ENCODE measurements at regions not wholly inside any gene's neighbourhood (a gene's known extent, or its start where the extent isn't known, plus 50 kb on each side); places are given as distances from the start of the nearest gene placed in this dataset.

GRCh38 chr2:13806539-13806938 lies 826.0 kb upstream of the LRATD1 start:
- intact Hi-C loops (cut with DNase I), result no loop called here
- H3K27ac ChIP-seq, result no peak overlapping the region
- no peak for DNase-seq (ENCODE audit: low spot score in 2 of 2)
- no peaks in the 10 kb centered on the region for H3K36me3 ChIP-seq
- no peaks in the 10 kb centered on the region for H3K4me1 ChIP-seq
- H3K9me3 ChIP-seq, result no peaks in the 10 kb centered on the region
- H3K27me3 ChIP-seq, result no peaks in the 10 kb centered on the region
- no peak overlapping the region for H3K4me3 ChIP-seq
- no peak for TF ChIP-seq CTCF (IDR thresholded peaks at IDR 0.05)

GRCh38 chr2:13813236-13813635 lies 819.3 kb upstream of the LRATD1 start:
- Histone ChIP-seq H3K36me3 (no peaks in the 10 kb centered on the region), H3K27me3 (no peaks in the 10 kb centered on the region), H3K4me1 (no peaks in the 10 kb centered on the region), H3K27ac (no peak overlapping the region), H3K4me3 (no peak overlapping the region), H3K9me3 (no peaks in the 10 kb centered on the region)
- DNase-seq (ENCODE audit: low spot score in 2 of 2), result no peak
- TF ChIP-seq CTCF (IDR thresholded peaks at IDR 0.05), result no peak
- intact Hi-C loops (cut with DNase I), result no loop called here

GRCh38 chr2:13818002-13818401 lies 814.5 kb upstream of the LRATD1 start:
- Histone ChIP-seq H3K4me3 (no peak overlapping the region), H3K27me3 (no peaks in the 10 kb centered on the region), H3K4me1 (no peaks in the 10 kb centered on the region), H3K36me3 (no peaks in the 10 kb centered on the region), H3K27ac (no peak overlapping the region), H3K9me3 (no peaks in the 10 kb centered on the region)
- no peak for DNase-seq (ENCODE audit: low spot score in 2 of 2)
- intact Hi-C loops (cut with DNase I), result no loop called here
- no peak for TF ChIP-seq CTCF (IDR thresholded peaks at IDR 0.05)

GRCh38 chr2:13819896-13820295 lies 812.6 kb upstream of the LRATD1 start:
- intact Hi-C loops (cut with DNase I), result no loop called here
- no peak for TF ChIP-seq CTCF (IDR thresholded peaks at IDR 0.05)
- DNase-seq (ENCODE audit: low spot score in 2 of 2), result no peak

GRCh38 chr2:13821255-13821880 lies 811.1 kb upstream of the LRATD1 start:
- intact Hi-C loops (cut with DNase I), result no loop called here
- TF ChIP-seq CTCF (IDR thresholded peaks at IDR 0.05), result no peak
- H3K27ac ChIP-seq, result no peak overlapping the region
- H3K4me1 ChIP-seq, result no peaks in the 10 kb centered on the region
- H3K9me3 ChIP-seq, result no peaks in the 10 kb centered on the region
- no peak overlapping the region for H3K4me3 ChIP-seq
- H3K36me3 ChIP-seq, result no peaks in the 10 kb centered on the region
- no peaks in the 10 kb centered on the region for H3K27me3 ChIP-seq
- DNase-seq (ENCODE audit: low spot score in 2 of 2), result no peak

More at GRCh38 chr2:13819896-13820295, 812.6 kb upstream of the LRATD1 start:
- H3K9me3 ChIP-seq, result no peaks in the 10 kb centered on the region
- no peaks in the 10 kb centered on the region for H3K27me3 ChIP-seq
- no peaks in the 10 kb centered on the region for H3K36me3 ChIP-seq
- no peaks in the 10 kb centered on the region for H3K4me1 ChIP-seq
- no peak overlapping the region for H3K4me3 ChIP-seq
- H3K27ac ChIP-seq, result no peak overlapping the region

GRCh38 chr2:13822365-13822764 lies 810.2 kb upstream of the LRATD1 start:
- Histone ChIP-seq H3K27ac (no peak overlapping the region), H3K27me3 (no peaks in the 10 kb centered on the region), H3K36me3 (no peaks in the 10 kb centered on the region), H3K9me3 (no peaks in the 10 kb centered on the region), H3K4me1 (no peaks in the 10 kb centered on the region), H3K4me3 (no peak overlapping the region)
- no peak for DNase-seq (ENCODE audit: low spot score in 2 of 2)
- no peak for TF ChIP-seq CTCF (IDR thresholded peaks at IDR 0.05)
- intact Hi-C loops (cut with DNase I), result no loop called here
